ENCODE measurements at regions not wholly inside any gene's neighbourhood (a gene's known extent, or its start where the extent isn't known, plus 50 kb on each side); places are given as distances from the start of the nearest gene placed in this dataset.
"Not testable (repeated sequence)": the region's sequence is repeated elsewhere in the genome, so short reads cannot be mapped to it uniquely, and the experiment has no call there.

DNA sequence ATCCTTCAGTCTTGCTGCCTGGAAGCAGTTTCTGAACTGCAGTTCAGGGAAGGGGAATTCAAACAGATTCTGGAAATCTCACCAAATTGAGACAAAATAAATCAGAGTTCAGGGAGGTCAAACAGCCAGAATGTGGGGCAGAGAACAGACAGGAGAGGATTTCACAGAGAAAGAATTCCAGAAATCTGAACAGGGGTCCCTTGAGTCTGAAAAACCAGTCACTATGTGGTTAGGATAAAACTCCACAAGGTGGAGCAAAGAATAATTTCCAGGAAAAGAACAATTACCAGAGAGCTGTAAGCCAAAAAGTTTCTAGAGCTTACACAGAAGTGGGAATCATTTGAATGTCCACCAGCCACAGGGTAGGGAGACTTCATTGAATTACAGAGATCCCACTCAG is 84.7 kb downstream of the URB2 start:
- DNase-seq (ENCODE audit: low spot score): no peak

- DNase-seq (ENCODE audit: low spot score): no peak
These were observed 88.3 kb downstream of the URB2 start for GRCh38 chr1:229714306-229714705.

- peak; percentile 45 for DNase-seq (ENCODE audit: low spot score)
These were observed 89.0 kb downstream of the URB2 start for GRCh38 chr1:229714964-229715603.

- no peak for DNase-seq (ENCODE audit: low spot score)
These were observed 90.0 kb downstream of the URB2 start for GRCh38 chr1:229716069-229716468.

- DNase-seq (ENCODE audit: low spot score): no peak
These were observed 90.7 kb downstream of the URB2 start for GRCh38 chr1:229716704-229717103.

- DNase-seq (ENCODE audit: low spot score): no peak
These were observed 91.9 kb downstream of the URB2 start for GRCh38 chr1:229717786-229718576.

GRCh38 chr1:229726061-229726460 is 100.0 kb downstream of the URB2 start:
- no peak for DNase-seq (ENCODE audit: low spot score)

DNA sequence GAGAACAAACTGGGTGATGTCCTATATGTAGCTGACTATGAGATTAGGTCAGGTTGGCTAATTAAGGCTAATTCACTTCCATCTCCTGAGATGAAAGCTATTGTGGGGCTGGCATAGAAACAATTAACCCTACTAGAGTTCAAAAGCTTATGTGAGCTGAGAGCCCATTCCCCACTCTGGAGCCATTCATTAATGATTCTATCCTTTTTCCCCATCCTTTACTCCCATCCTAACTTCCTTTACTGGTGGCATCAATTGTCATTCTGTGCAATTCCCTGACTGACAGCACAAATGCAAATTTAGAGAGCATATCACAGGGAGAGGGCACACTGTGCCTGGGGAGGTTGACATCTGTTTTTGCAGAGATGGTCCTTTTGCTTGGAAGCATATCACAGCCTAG is 103.9 kb downstream of the URB2 start:
- no peak for DNase-seq (ENCODE audit: low spot score)

DNA sequence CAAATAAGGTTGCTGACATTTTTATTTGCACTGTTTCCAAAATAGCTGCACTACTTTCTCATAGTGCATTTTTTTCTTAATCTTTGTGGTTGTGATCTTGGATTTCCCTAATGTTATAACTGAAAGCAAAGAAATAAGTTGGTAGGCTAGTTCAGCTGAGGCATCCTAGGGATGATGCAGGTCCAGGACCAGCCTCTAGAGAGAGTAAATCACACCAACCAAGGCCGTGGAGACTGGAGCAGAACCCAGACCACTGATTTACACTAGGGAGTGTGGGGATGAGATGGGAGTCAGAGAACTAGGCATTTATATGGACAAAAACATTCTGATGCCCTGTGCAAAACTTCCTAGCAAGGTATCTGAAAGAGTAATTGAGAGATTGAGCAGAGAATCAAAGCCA is 104.5 kb downstream of the URB2 start:
- no peak for DNase-seq (ENCODE audit: low spot score)

GRCh38 chr1:229732061-229732460 is 106.0 kb downstream of the URB2 start:
- no peak for DNase-seq (ENCODE audit: low spot score)

DNA sequence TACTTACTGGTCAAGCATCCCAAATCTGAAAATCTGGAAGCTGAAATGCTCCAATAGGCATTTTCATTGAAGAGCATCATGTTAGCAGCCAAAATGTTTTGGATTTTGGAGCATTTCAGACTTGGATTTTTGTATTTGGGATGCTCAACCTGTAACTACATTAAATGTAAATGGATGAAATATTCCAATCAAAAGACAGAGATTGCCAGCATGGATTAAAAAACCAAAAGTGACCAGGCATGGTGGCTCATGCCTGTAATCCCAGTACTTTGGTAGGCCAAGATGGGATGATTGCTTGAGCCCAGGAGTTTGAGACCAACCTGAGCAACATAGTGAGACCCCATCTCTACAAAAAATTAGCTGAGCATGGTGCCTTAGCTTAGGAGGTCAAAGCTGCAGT is 110.3 kb downstream of the URB2 start:
- no peak for DNase-seq (ENCODE audit: low spot score)

GRCh38 chr1:229742614-229743013 is 116.6 kb downstream of the URB2 start:
- DNase-seq (ENCODE audit: low spot score): not testable (repeated sequence)

DNA sequence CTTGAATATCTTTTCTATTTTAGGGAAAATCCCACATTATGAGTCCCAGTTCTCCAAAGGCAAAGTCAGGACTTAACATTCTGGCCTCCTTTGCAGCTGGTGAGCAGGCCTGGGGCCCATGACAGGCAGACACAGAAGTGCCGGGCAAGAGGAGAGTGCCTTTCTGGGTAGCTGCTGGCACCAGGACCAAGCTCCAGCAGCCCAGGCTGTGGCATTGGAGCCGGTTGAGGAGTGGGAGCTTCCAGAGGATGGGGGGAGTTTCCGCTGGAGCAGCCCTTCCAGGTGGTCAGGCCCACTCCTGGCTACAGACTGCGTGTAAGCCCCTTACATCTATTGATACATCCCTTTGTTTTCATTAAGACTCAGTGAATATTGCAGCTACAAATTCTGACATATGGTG is 123.9 kb downstream of the URB2 start:
- no peak for DNase-seq (ENCODE audit: low spot score)

GRCh38 chr1:229751610-229752009 is 125.6 kb downstream of the URB2 start:
- DNase-seq (ENCODE audit: low spot score): no peak

DNA sequence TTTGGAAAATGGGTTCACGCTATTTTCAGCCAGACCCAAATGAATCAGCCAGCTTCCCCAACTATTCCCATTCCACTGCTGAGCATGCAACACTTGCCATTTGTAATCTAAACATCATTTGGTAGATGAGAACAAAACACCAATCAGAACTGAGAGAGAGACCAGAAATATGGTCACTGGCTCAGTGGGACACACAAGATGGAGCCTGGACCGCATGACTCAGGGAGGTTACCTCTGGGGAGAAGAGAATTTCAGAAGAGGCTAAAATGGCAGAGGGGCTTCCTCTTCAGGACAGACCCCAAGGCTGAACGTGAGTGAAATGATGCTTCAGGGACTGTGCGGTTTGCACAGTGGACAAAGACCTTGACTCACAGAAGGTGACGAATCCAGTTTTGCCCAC is 126.6 kb downstream of the URB2 start:
- no peak for DNase-seq (ENCODE audit: low spot score)

DNA sequence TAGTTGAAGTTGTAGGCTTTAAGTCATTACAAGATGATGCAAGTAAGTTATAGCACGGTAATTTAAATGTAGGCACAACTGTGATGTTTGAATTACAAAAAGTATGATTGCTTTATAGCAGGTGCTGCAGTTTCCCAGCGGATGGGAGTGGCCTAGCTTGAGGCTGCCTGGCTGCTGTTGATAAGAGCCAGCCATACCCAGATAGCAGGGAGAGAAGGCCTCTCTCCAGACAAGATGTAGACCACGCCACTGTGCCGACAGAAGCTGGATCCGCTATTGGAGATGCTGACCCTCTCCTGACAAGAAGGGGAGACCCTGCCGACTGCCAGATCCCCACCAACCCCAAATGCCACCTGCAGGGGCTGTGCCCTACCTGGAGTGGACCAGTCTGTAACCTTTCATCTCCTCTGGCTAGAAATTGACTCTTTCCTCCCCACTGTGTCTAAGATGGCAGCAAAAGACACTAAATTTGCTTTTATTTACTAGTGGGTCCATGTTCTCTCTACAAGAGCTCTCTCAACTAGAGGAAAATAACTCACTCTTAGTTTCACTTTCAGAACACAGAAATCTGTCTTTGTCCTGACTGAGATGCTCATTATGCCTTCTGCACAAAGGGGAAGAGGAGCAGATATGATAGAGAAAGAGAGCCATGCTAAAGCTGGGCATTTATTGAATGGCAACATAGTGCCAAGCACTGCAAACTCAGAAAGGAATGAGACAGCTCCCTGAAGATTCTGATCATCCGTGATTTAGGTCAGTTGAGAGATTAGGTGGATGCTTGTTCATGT is 127.9 kb downstream of the URB2 start:
- DNase-seq (ENCODE audit: low spot score): no peak

DNA sequence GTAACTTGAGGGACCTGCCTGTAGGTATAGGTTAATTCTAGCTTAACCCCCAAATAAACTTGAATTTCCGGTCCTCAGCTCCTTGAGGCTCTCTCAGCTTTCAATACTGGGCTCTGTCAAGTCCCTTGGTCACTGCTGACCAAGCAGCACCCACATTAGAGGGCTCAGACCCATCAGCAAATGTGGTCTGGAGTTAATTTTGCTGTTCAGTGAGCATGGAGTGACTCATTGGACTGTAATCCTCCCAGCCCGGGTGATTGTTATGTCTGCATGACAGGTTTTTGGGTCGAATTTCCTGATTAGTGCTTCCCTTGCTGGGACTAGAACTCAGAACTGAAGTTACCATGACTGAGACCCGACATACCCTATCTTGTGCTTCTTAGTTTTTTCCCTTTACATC is 130.6 kb downstream of the URB2 start:
- DNase-seq (ENCODE audit: low spot score): no peak

GRCh38 chr1:229757226-229757625 is 131.2 kb downstream of the URB2 start:
- DNase-seq (ENCODE audit: low spot score): no peak

DNA sequence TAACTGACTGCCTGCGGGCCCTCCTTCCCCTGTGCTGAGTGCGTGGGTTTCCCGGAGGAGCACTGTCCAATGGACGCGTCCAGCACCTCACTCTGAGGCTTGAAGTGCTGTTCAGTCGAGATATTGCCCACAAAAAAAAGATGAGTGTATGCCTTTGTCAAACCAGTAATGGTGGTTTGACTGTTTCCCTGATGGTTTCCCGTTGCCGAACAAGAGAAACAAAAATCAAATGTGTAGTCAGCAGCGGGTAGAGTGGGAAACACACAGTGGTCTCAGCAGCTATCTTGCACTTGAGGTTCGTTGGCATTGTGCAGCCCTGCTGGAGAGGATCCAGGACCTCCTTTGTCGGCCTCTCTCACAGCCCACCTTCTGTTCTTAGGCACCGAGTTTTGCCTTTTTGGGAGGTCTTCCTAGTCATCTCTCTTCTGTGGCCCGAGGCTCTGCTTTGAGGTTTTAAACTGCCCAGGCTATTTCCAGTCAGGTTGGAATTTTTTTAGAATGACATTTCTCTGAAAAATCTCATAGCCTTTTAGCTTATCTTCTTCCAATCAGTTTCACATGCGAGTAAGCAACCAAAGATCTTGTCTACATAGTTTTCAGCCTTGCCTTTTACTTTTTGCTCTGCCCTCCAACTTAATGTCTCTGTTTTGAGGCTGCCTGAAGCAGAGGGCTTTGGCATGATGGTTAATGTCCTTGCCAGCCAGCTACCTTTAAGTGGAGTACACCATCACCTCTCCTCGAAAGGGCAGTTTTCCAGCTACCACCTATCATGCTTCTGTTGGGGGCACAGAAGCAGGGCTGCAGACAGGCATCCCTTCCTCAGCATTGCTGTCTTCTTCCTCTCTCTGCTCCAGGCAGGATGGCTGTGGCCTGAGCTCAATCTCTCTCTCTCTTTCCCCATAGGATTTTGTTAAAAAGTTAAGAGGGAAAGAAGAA is 132.3 kb downstream of the URB2 start:
- no peak for DNase-seq (ENCODE audit: low spot score)

DNA sequence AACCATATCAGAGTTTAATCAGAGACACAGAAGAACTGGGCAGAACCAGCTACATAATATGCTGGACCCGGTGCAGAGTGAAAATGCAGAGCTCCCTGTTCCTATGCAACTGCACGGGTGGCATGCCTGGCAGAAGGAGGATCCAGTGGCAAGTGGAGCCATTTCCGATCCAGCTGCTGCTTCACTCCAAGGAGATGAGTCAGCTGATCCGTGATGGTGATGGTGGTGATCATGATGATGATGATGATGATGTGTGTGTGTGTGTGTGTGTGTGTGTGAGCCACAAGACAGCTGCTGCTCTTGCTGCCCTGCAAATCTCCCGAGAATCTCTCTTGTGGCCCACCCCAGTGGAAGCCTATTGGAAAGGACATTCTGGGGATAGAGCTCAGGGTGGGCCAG is 133.0 kb downstream of the URB2 start:
- DNase-seq (ENCODE audit: low spot score): no peak

DNA sequence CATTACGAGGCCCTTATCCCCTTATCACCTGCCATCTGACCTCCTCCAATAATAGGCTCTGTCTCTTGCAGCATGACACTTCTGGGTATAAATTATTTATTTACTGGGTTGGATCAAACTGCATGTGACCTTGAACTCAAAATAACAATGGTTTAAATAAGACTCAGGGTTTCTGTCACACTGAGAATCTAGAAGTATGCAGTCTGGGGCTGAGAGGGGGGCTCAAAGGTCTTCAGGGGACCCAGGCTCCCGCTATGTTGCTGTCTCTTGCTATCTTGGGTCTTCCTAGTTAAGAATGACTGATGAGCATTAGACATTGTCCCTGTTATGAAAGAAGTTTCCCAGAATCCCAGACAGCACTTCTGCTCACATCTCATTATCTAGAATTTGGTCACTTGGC is 133.5 kb downstream of the URB2 start:
- DNase-seq (ENCODE audit: low spot score): no peak

GRCh38 chr1:229760478-229760996 is 134.5 kb downstream of the URB2 start:
- DNase-seq (ENCODE audit: low spot score): no peak
